HG03108 (cell line): ENCODE measurements at regions not wholly inside any gene's neighbourhood (a gene's known extent, or its start where the extent isn't known, plus 50 kb on each side); places are given as distances from the start of the nearest gene placed in this dataset.

Experiments
- ATAC-seq: cut with Tn5 transposase; IDR thresholded peaks from one replicate; pipeline ENCODE4 v1.9.1; 2021; ENCODE audit warnings: moderate library complexity; ENCODE audit not compliant: unreplicated experiment

- no peak for ATAC-seq
Measured at GRCh38 chr1:60753036-60753900, 329.1 kb upstream of the NFIA start.

GRCh38 chr1:60751306-60751705 lies 331.1 kb upstream of the NFIA start:
- ATAC-seq = no peak

GRCh38 chr1:60747353-60747752 lies 335.0 kb upstream of the NFIA start:
- ATAC-seq = no peak

GRCh38 chr1:60746278-60746791 lies 336.0 kb upstream of the NFIA start:
- ATAC-seq = no peak

- ATAC-seq = no peak
Measured at GRCh38 chr1:60745484-60745883, 336.9 kb upstream of the NFIA start.

- no peak for ATAC-seq
Measured at GRCh38 chr1:60742339-60742738, 340.0 kb upstream of the NFIA start.

GRCh38 chr1:60740154-60740553 lies 342.2 kb upstream of the NFIA start:
- ATAC-seq = no peak

GRCh38 chr1:60739729-60740128 lies 342.6 kb upstream of the NFIA start:
- no peak for ATAC-seq

- ATAC-seq = no peak
Measured at GRCh38 chr1:60732977-60733401, 349.4 kb upstream of the NFIA start.

- ATAC-seq = no peak
Measured at GRCh38 chr1:60731321-60731720, 351.0 kb upstream of the NFIA start.

- ATAC-seq = no peak
Measured at GRCh38 chr1:60727552-60727951, 354.8 kb upstream of the NFIA start.

- no peak for ATAC-seq
Measured at GRCh38 chr1:60716472-60716871, 365.9 kb upstream of the NFIA start.

GRCh38 chr1:60715970-60716369 lies 366.4 kb upstream of the NFIA start:
- no peak for ATAC-seq

GRCh38 chr1:60709426-60709825 lies 372.9 kb upstream of the NFIA start:
- ATAC-seq = no peak

GRCh38 chr1:60705026-60705425 lies 377.3 kb upstream of the NFIA start:
- ATAC-seq = no peak

GRCh38 chr1:60703155-60703554 lies 379.2 kb upstream of the NFIA start:
- no peak for ATAC-seq

GRCh38 chr1:60699325-60699724 lies 383.0 kb upstream of the NFIA start:
- no peak for ATAC-seq

- no peak for ATAC-seq
Measured at GRCh38 chr1:60697204-60697994, 385.0 kb upstream of the NFIA start.

GRCh38 chr1:60696512-60696911 lies 385.8 kb upstream of the NFIA start:
- no peak for ATAC-seq

GRCh38 chr1:60695716-60696171 lies 386.6 kb upstream of the NFIA start:
- no peak for ATAC-seq

GRCh38 chr1:60694980-60695379 lies 387.4 kb upstream of the NFIA start:
- no peak for ATAC-seq

GRCh38 chr1:60692031-60692430 lies 390.3 kb upstream of the NFIA start:
- no peak for ATAC-seq
